H1 (cell line): ENCODE measurements at regions not wholly inside any gene's neighbourhood (a gene's known extent, or its start where the extent isn't known, plus 50 kb on each side); places are given as distances from the start of the nearest gene placed in this dataset.

Experiments used
- JUN ChIP-seq: IDR thresholded peaks from 2 replicates; pipeline ENCODE4 v1.6.1; 2011; ENCODE audit warnings: low read depth, mild to moderate bottlenecking, improper control_type of control experiment, low read length
- SUZ12 ChIP-seq: fragments of 200-600 bp; sonication (generic); IDR thresholded peaks from 2 replicates; pipeline ENCODE4 v1.6.1; 2012; ENCODE audit warnings: mild to moderate bottlenecking, inconsistent platforms, low read length, moderate library complexity, mixed read lengths
- YY1 ChIP-seq: IDR thresholded peaks from 2 replicates; pipeline ENCODE4 v1.6.1; 2011; ENCODE audit warnings: low read depth, mild to moderate bottlenecking, low read length
- TF ChIP-seq, protein P1 (sequence below): IDR thresholded peaks from 2 replicates; pipeline ENCODE4 v1.6.1; 2012; ENCODE audit warnings: low read length, inconsistent platforms
- TF ChIP-seq, protein P2 (sequence below): IDR thresholded peaks from 2 replicates; pipeline ENCODE4 v1.6.1; 2011; ENCODE audit warnings: low read length, improper control_type of control experiment

DNA sequence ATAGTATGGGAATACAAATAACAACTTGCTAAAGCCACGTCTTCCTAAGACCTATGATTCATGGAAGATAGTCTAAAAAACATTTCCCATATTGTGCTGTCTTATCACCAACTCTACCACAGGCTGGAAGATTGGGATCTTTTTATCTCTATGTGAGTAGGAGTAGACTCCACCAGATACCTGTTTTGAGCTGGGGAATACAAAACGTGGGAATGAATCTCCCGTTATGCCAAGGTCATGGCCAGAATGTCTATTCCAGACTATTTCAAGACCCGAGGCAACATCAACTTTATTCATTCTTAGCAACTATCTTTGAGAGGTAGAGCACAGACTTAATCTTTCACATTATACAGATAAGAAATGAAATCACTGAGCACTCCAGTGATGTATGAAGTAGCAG lies 2350.9 kb upstream of the WWC1 start (continued):
- TF ChIP-seq, protein P1, sequence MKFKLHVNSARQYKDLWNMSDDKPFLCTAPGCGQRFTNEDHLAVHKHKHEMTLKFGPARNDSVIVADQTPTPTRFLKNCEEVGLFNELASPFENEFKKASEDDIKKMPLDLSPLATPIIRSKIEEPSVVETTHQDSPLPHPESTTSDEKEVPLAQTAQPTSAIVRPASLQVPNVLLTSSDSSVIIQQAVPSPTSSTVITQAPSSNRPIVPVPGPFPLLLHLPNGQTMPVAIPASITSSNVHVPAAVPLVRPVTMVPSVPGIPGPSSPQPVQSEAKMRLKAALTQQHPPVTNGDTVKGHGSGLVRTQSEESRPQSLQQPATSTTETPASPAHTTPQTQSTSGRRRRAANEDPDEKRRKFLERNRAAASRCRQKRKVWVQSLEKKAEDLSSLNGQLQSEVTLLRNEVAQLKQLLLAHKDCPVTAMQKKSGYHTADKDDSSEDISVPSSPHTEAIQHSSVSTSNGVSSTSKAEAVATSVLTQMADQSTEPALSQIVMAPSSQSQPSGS: no peak
- TF ChIP-seq JUN (no peak), YY1 (no peak), SUZ12 (no peak)
- TF ChIP-seq, protein P2, sequence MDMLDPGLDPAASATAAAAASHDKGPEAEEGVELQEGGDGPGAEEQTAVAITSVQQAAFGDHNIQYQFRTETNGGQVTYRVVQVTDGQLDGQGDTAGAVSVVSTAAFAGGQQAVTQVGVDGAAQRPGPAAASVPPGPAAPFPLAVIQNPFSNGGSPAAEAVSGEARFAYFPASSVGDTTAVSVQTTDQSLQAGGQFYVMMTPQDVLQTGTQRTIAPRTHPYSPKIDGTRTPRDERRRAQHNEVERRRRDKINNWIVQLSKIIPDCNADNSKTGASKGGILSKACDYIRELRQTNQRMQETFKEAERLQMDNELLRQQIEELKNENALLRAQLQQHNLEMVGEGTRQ: no peak
